ENCODE measurements at regions not wholly inside any gene's neighbourhood (a gene's known extent, or its start where the extent isn't known, plus 50 kb on each side); places are given as distances from the start of the nearest gene placed in this dataset.
"Not testable (repeated sequence)": the region's sequence is repeated elsewhere in the genome, so short reads cannot be mapped to it uniquely, and the experiment has no call there.

DNA sequence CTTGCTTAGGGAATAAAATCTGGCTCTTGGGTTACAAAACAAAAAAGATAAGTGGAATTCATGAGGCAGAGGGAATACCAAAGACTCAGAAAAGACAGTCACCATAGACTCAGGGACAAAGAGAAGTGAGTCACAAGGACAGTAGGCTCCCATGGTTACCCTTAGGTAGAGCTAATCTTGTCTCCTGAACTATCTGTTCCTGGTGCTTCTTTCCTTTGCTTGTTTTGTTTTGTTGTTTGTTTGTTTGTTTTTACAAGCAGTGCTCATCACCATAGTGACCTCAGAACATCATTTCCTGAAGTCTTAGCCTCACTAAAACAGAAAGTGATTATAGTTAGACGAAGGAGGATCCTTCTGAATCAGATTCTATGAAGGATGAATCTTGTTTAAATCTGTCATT is 142.3 kb upstream of the SOX21 start:
- no peak overlapping the region for H3K27ac ChIP-seq
- H3K4me3 ChIP-seq = no peak overlapping the region
- TF ChIP-seq, protein P1, sequence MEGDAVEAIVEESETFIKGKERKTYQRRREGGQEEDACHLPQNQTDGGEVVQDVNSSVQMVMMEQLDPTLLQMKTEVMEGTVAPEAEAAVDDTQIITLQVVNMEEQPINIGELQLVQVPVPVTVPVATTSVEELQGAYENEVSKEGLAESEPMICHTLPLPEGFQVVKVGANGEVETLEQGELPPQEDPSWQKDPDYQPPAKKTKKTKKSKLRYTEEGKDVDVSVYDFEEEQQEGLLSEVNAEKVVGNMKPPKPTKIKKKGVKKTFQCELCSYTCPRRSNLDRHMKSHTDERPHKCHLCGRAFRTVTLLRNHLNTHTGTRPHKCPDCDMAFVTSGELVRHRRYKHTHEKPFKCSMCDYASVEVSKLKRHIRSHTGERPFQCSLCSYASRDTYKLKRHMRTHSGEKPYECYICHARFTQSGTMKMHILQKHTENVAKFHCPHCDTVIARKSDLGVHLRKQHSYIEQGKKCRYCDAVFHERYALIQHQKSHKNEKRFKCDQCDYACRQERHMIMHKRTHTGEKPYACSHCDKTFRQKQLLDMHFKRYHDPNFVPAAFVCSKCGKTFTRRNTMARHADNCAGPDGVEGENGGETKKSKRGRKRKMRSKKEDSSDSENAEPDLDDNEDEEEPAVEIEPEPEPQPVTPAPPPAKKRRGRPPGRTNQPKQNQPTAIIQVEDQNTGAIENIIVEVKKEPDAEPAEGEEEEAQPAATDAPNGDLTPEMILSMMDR (IDR thresholded peaks at IDR 0.05) = no peak
- DNase-seq (ENCODE audit: low spot score) = no peak

DNA sequence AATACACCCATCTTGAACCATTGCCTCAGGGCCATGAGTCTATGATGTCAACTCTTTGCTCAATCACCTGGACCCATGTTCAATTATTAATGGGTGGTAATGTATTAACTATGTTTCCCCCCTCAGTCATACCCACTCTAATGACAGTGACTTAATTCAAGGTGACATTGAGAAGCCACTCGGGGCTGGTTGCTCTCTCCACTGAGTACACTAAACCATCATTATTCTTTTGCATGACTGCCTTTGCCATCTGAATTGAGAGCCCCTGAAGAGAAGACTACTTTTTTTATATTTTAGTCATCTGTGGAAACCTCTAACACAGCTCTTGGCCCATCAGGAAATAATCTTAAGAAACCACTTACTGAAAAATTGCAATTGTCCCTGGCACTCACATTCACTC is 139.2 kb upstream of the SOX21 start:
- Histone ChIP-seq H3K27ac (no peak overlapping the region), H3K4me3 (no peak overlapping the region)
- TF ChIP-seq, protein P1 (IDR thresholded peaks at IDR 0.05) = no peak
- DNase-seq (ENCODE audit: low spot score) = no peak

DNA sequence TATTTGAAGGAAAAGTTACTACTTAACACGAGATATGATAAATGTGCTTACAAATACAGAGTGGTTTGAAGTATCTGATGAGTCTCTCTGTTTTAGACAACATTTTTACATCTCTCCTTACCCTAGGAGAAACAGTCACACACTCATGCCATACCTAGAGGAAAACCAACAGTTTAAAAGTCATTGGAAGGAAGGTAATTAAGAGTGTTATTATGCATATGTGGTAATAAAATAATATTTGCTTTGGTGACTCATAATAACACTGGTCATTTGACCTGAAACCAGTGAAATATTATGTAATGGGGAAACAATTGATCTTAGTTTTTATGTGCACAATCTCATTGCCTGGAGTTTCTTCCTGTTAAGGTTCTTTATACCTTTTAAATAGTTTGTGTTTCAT is 136.9 kb upstream of the SOX21 start:
- Histone ChIP-seq H3K4me3 (no peak overlapping the region), H3K27ac (no peak overlapping the region)
- TF ChIP-seq, protein P1 (IDR thresholded peaks at IDR 0.05) = no peak
- DNase-seq (ENCODE audit: low spot score) = no peak

DNA sequence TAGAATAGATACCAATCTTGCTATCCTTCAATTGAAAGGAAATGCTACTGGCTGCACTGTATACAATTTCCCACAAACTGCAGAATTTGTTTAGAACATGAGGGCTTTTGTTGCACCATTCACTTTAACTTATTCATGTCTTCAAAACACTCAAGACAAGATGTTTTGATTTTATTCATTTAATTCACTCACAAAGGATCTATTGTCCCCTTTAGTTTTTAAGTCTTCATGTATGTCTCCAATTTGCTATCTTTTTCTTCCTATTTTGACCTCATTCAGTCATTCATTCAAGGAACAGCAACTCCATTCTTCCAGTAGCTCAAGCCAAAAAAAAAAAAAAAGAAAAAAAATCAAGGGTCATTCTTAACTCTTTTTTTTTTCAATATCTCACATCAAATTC is 130.6 kb upstream of the SOX21 start:
- Histone ChIP-seq H3K27ac (no peak overlapping the region), H3K4me3 (no peak overlapping the region)
- DNase-seq (ENCODE audit: low spot score) = no peak
- TF ChIP-seq, protein P1 (IDR thresholded peaks at IDR 0.05) = no peak

DNA sequence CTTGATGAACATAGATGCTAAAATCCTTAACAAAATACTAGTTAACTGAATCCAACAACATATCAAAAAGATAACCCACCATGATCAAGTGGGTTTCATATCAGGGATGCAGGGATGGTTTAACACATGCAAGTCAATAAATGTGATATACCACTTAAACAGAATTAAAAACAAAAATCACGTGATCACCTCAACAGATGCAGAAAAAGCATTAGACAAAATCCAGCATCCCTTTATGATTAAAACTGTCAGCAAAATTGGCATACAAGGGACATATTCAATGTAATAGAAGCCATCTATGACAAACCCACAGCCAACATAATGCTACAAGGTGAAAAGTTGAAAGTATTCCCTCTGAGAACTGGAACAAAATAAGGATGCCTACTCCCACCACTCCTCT is 124.7 kb upstream of the SOX21 start:
- not testable (repeated sequence) for H3K4me3 ChIP-seq; DNase-seq (ENCODE audit: low spot score); H3K27ac ChIP-seq

DNA sequence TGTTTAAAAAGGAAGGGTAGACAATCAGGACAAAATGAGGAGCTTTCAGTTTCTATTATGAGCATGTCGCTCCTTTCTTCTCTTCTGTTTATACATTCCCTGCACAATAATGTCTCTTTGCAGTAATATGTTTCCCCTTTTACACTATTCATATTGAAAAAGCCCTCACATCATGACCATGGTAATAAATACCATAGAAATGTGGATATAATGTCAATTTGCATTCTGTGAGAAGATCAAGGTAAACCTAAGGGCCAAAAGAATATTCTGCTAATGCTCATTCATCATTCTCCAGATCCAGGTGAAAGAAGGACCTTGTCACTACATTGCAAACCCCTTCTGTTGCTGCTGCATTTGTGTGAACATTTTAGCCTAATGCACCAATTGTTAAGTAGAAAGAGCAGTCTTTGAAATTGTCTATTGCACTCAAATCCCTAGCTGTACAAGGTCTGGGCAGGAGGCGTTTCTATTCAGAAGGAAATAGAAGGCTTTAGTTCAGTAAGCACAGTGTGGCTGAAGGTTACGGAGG is 117.6 kb upstream of the SOX21 start:
- TF ChIP-seq, protein P1 (IDR thresholded peaks at IDR 0.05) = no peak
- H3K27ac ChIP-seq = no peak overlapping the region
- no peak for DNase-seq (ENCODE audit: low spot score)
- no peak overlapping the region for H3K4me3 ChIP-seq

DNA sequence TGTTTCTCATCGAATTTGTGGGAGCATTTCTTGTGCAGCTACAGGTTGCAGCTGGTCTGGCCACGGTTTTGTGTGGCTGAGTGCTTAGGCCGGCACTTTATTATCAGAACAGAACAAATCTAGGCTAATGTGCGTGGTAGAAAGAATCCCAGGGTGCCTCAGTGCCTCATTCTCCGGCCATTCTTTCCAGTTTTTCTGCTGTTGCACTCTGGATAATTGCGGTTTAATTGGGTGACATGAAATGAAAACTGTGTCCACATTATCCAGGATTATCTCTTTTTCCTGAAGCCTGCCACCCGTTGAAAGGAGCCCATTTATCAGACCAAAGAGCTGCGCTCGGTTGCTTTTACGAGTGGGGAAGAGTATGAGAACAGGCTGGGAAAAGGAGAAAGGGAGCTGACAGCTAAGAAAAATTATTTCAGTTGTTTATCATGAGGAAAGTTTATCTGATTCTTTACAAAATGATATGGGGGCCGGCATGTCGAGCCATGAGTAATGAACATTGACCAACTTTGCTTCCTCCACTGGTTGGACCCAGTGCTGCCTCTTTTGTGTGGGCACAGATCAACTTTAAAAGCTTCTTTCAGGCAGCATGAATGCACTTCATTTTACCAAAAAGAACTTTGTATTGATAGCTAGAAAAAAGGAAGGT is 117.0 kb upstream of the SOX21 start:
- Histone ChIP-seq H3K27ac (no peak overlapping the region), H3K4me3 (no peak overlapping the region)
- TF ChIP-seq, protein P1 (IDR thresholded peaks at IDR 0.05) = no peak
- no peak for DNase-seq (ENCODE audit: low spot score)
